Spleen (tissue), 11 donors: ENCODE measurements at regions not wholly inside any gene's neighbourhood (a gene's known extent, or its start where the extent isn't known, plus 50 kb on each side); places are given as distances from the start of the nearest gene placed in this dataset.
"Not testable (repeated sequence)": the region's sequence is repeated elsewhere in the genome, so short reads cannot be mapped to it uniquely, and the experiment has no call there.

Experiments used
- DNase-seq: peaks from one replicate; pipeline ENCODE4 v3.0.0-alpha.2; 2020
- H3K27ac ChIP-seq, 8 donors: fragments of 200-600 bp; sonication (generic) in 7 of 8; 1 replicate in 4 of 8; 2 replicates in 4 of 8; pipeline versions ENCODE4 v1.5.0 to v1.8.0; 2016 to 2021; ENCODE audit warnings: inconsistent platforms in 4 of 8, mild to moderate bottlenecking in 4 of 8, moderate library complexity in 1 of 8
- H3K27me3 ChIP-seq, 7 donors: fragments of 200-600 bp; sonication (generic) in 6 of 7; replicated peaks in 1 of 7; 1 replicate in 4 of 7; 2 replicates in 3 of 7; pipeline versions ENCODE4 v1.5.0 to v1.8.0; 2016 to 2021; ENCODE audit warnings: inconsistent platforms in 3 of 7, mild to moderate bottlenecking in 1 of 7
- H3K36me3 ChIP-seq, 6 donors: fragments of 200-600 bp; sonication (generic) in 5 of 6; 1 replicate in 4 of 6; 2 replicates in 2 of 6; pipeline versions ENCODE4 v1.5.0 to v1.8.0; 2016 to 2021; ENCODE audit warnings: inconsistent platforms in 2 of 6
- H3K4me1 ChIP-seq, 6 donors: fragments of 200-600 bp; sonication (generic) in 5 of 6; 1 replicate in 3 of 6; 2 replicates in 3 of 6; pipeline versions ENCODE4 v1.5.0 to v1.8.0; 2016 to 2021; ENCODE audit warnings: inconsistent platforms in 3 of 6
- H3K4me3 ChIP-seq, 8 donors: fragments of 200-600 bp; sonication (generic) in 7 of 8; 1 replicate in 4 of 8; 2 replicates in 4 of 8; pipeline versions ENCODE4 v1.5.0 to v1.8.0; 2016 to 2021; ENCODE audit warnings: inconsistent platforms in 4 of 8, mild to moderate bottlenecking in 4 of 8, moderate library complexity in 2 of 8
- H3K9me3 ChIP-seq, 8 donors: fragments of 200-600 bp; sonication (generic) in 7 of 8; 1 replicate in 4 of 8; 2 replicates in 4 of 8; pipeline versions ENCODE4 v1.5.0 to v1.8.0; 2016 to 2021; ENCODE audit warnings: inconsistent platforms in 4 of 8
- CTCF ChIP-seq, 11 experiments: fragments of 200-600 bp in 7 of 11; fragments of 450-650 bp in 4 of 11; sonication (generic) in 4 of 11; IDR thresholded peaks in 8 of 11; conservative IDR thresholded peaks in 3 of 11; 1 replicate in 7 of 11; 2 replicates in 4 of 11; pipeline versions ENCODE4 v1.4.0 to v1.8.0; 2016 to 2021; ENCODE audit warnings: antibody characterized with exemption in 11 of 11, inconsistent platforms in 4 of 11, mild to moderate bottlenecking in 1 of 11
- POLR2A ChIP-seq, 3 donors: fragments of 450-650 bp; IDR thresholded peaks; one replicate each; pipeline ENCODE4 v1.5.1; 2017; ENCODE audit warnings: antibody characterized with exemption in 3 of 3, mild to moderate bottlenecking in 1 of 3
- POLR2AphosphoS5 ChIP-seq, 3 donors: sonication (generic); formaldehyde crosslinking; IDR thresholded peaks; one replicate each; pipeline ENCODE4 v1.5.1; 2017; ENCODE audit warnings: antibody characterized with exemption in 3 of 3
- WGBS, 5 donors: extraction: QIAGEN DNeasy Blood & Tissue Kit in 3 of 5; methylation state at CpG; one replicate each; pipeline versions ENCODE4 v1.1.5 to v1.1.7; 2013 to 2018; 5-methylcytosine and 5-hydroxymethylcytosine counted together
- intact Hi-C: fragments of 100-400 bp; cut with DNase I; formaldehyde crosslinking; loops from one replicate; pipeline ENCODE4 v1.15.0; 2023; ENCODE audit warnings: low total_unique reads
- donor health status: healthy with polysubstance abuse.
- donor health status: DM: no; HTN: no; CAD: no; lungs with moderate emphysema.
- donor health status: DM: no; HTN: no; CAD: no.
- donor health status: Bipolar disorder and iron deficiency.
- donor health status: healthy.
- donor health status: DM: no; HTN: no; CAD: no.
- donor health status: DM: yes; HTN: yes; CAD: no.

GRCh38 chr10:90062786-90063185 is 361.4 kb downstream of the KIF20B start:
- H3K27ac ChIP-seq = no peak overlapping the region
- no peak overlapping the region for H3K4me3 ChIP-seq
- no peaks in the 10 kb centered on the region for H3K4me1 ChIP-seq
- DNase-seq = no peak
- intact Hi-C loops = no loop called here
- TF ChIP-seq POLR2AphosphoS5 (IDR thresholded peaks at IDR 0.05) = no peak
- TF ChIP-seq POLR2A (IDR thresholded peaks at IDR 0.05) = no peak
- no peak for TF ChIP-seq CTCF (IDR thresholded peaks at IDR 0.05 in 8 of 11, conservative IDR thresholded peaks at IDR 0.05 in 3 of 11)
- H3K27me3 ChIP-seq = peaks cover 0 to 4% (median 0%) of the 10 kb centered on the region in 7 donors
- H3K9me3 ChIP-seq = no peaks in the 10 kb centered on the region
- no peaks in the 10 kb centered on the region for H3K36me3 ChIP-seq
- WGBS, 5 donors = 70 to 93% (median 75%) methylated on average over 3 of the region's 3 CpGs

DNA sequence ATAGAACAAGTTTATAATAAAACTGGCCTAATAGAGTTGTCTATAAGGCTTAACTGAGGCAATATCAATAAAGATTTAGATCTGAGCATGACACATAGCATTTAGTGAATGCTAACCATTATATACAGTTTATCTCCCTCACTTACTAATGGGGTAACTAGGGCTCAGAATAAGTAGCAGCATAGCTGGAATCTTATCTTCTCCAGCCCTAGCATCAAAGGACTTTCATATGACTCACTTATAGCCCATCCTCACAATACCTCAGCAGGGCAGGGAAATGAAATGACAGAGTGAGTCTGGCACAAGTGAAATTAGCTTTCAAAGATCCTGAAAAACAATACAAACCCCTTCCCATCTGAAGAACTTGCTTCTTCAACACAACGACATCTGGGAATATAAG is 362.9 kb downstream of the KIF20B start:
- TF ChIP-seq POLR2A (IDR thresholded peaks at IDR 0.05) = no peak
- no peak for TF ChIP-seq CTCF (IDR thresholded peaks at IDR 0.05 in 8 of 11, conservative IDR thresholded peaks at IDR 0.05 in 3 of 11)
- TF ChIP-seq POLR2AphosphoS5 (IDR thresholded peaks at IDR 0.05) = no peak
- Histone ChIP-seq H3K4me3 (no peak overlapping the region), H3K27ac (no peak overlapping the region), H3K36me3 (no peaks in the 10 kb centered on the region), H3K9me3 (no peaks in the 10 kb centered on the region), H3K27me3 (peaks cover 0 to 4% (median 0%) of the 10 kb centered on the region in 7 donors), H3K4me1 (no peaks in the 10 kb centered on the region)
- intact Hi-C loops = no loop called here
- no peak for DNase-seq
- WGBS, 5 donors = 80 to 91% (median 88%) methylated on average over 1 of the region's 1 CpG

DNA sequence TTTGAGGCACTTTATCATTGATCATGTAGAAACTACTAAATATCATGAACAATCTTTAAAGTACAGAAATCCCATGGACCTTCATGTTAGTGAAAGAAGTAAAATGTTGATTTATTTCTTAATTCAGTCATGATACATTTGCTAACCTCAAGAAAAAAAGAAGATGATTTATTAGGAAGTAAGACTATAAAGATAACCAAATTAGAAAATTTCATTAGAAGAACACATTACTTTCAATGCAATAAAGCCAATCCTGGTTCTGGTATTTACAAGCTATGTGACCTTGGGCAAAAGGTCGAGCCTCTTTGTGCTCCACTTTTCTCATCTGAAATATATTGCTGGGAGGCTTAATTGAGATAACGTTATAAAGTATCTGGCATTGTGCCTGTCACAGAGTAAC is 365.0 kb downstream of the KIF20B start:
- WGBS, 5 donors = 47 to 69% (median 63%) methylated on average over 2 of the region's 2 CpGs
- Histone ChIP-seq H3K4me3 (no peak overlapping the region), H3K4me1 (no peaks in the 10 kb centered on the region), H3K36me3 (no peaks in the 10 kb centered on the region), H3K27me3 (no peaks in the 10 kb centered on the region), H3K9me3 (no peaks in the 10 kb centered on the region), H3K27ac (no peak overlapping the region)
- intact Hi-C loops = no loop called here
- no peak for DNase-seq
- TF ChIP-seq POLR2AphosphoS5 (IDR thresholded peaks at IDR 0.05) = no peak
- TF ChIP-seq POLR2A (IDR thresholded peaks at IDR 0.05) = no peak

DNA sequence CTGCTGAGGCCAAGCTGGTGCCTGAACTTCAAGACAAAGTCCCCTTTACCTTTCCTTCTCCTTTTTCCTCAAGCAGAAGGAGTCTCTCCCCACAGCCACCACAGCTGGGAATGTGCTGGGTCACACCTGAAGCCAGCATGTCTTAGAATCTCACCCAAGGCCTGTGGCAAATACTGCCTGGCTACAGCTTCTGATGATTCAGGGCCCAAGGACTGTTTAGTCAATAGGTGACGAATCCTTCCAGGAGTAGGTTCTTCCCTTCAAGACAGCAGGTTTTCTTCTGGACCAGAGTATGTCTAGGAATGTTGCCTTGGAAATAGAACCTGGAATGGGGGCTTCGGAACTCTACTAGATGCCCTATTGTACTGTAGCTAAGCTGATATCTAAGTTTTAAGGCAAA is 374.6 kb downstream of the KIF20B start:
- Histone ChIP-seq H3K4me3 (no peak overlapping the region), H3K9me3 (peaks cover 0 to 5% (median 0%) of the 10 kb centered on the region in 8 donors), H3K27ac (no peak overlapping the region), H3K4me1 (no peaks in the 10 kb centered on the region), H3K27me3 (no peaks in the 10 kb centered on the region), H3K36me3 (no peaks in the 10 kb centered on the region)
- intact Hi-C loops = no loop called here
- 49 to 95% (median 88%) methylated on average over 2 of the region's 2 CpGs for WGBS, 5 donors
- no peak for DNase-seq
- no peak for TF ChIP-seq POLR2A (IDR thresholded peaks at IDR 0.05)
- TF ChIP-seq CTCF (IDR thresholded peaks at IDR 0.05 in 8 of 11, conservative IDR thresholded peaks at IDR 0.05 in 3 of 11) = no peak
- TF ChIP-seq POLR2AphosphoS5 (IDR thresholded peaks at IDR 0.05) = no peak

DNA sequence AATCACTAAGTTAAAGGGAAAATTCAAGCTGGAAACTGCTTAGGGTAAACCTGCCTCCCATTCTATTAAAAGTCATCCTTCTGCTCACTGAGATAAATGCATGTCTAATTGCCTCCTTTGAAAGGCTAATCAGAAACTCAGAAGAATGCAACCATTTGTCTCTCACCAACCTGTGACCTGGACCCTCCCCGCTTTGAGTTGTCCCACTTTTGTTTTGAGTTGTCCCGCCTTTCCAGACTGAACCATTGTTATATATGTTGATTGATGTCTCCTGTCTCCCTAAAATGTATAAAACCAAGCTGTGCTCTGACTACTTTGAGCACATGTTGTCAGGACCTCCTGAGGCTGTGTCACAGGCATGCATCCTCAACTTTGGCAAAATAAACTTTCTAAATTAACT is 378.4 kb downstream of the KIF20B start:
- no peak overlapping the region for H3K27ac ChIP-seq
- no peak for TF ChIP-seq CTCF (IDR thresholded peaks at IDR 0.05 in 8 of 11, conservative IDR thresholded peaks at IDR 0.05 in 3 of 11)
- TF ChIP-seq POLR2A (IDR thresholded peaks at IDR 0.05) = no peak
- no peak for TF ChIP-seq POLR2AphosphoS5 (IDR thresholded peaks at IDR 0.05)
- H3K36me3 ChIP-seq = no peaks in the 10 kb centered on the region
- H3K4me3 ChIP-seq = no peak overlapping the region
- H3K4me1 ChIP-seq = no peaks in the 10 kb centered on the region
- no peak for DNase-seq
- intact Hi-C loops = no loop called here
- H3K27me3 ChIP-seq = no peaks in the 10 kb centered on the region
- WGBS, 5 donors = 70 to 89% (median 79%) methylated on average over 2 of the region's 2 CpGs
- H3K9me3 ChIP-seq = peaks cover 0 to 5% (median 0%) of the 10 kb centered on the region in 8 donors

- intact Hi-C loops, H3K9me3 ChIP-seq, H3K27ac ChIP-seq, H3K36me3 ChIP-seq, H3K4me3 ChIP-seq, H3K27me3 ChIP-seq, H3K4me1 ChIP-seq, DNase-seq: not testable (repeated sequence)
- WGBS, 5 donors = 71 to 100% (median 83%) methylated on average over 1 to 2 of the region's 2 CpGs
These were observed 385.3 kb downstream of the KIF20B start for GRCh38 chr10:90086606-90087190.
